GM23248 (cell line): ENCODE measurements at regions not wholly inside any gene's neighbourhood (a gene's known extent, or its start where the extent isn't known, plus 50 kb on each side); places are given as distances from the start of the nearest gene placed in this dataset.

ENCODE experiments used
- EZH2 ChIP-seq: fragments of 200-600 bp; sonication (generic); IDR thresholded peaks from 2 replicates; pipeline ENCODE4 v1.6.1; 2018; ENCODE audit warnings: antibody characterized with exemption, mild to moderate bottlenecking; ENCODE audit not compliant: insufficient read depth, poor library complexity, severe bottlenecking
- EZH2phosphoT487 ChIP-seq: fragments of 200-600 bp; sonication (generic); IDR thresholded peaks from 2 replicates; pipeline ENCODE4 v1.6.1; 2018; ENCODE audit warnings: antibody characterized with exemption, moderate library complexity, mild to moderate bottlenecking, low read depth; ENCODE audit not compliant: insufficient read depth

GRCh38 chr1:4139646-4140045 is 239.6 kb upstream of the C1orf174 start:
- TF ChIP-seq EZH2, result no peak
- TF ChIP-seq EZH2phosphoT487, result no peak
